IPS-18a (cell line): ENCODE measurements at regions not wholly inside any gene's neighbourhood (a gene's known extent, or its start where the extent isn't known, plus 50 kb on each side); places are given as distances from the start of the nearest gene placed in this dataset.
"Not testable (repeated sequence)": the region's sequence is repeated elsewhere in the genome, so short reads cannot be mapped to it uniquely, and the experiment has no call there.

ENCODE experiments used
- H3K27ac ChIP-seq: one replicate; pipeline ENCODE4 v1.5.1; 2013; ENCODE audit warnings: low read length
- H3K27me3 ChIP-seq: one replicate; pipeline ENCODE4 v1.6.1; 2013; ENCODE audit warnings: mild to moderate bottlenecking, low read length; ENCODE audit not compliant: control insufficient read depth, insufficient read depth
- H3K36me3 ChIP-seq: one replicate; pipeline ENCODE4 v1.6.1; 2013; ENCODE audit warnings: low read depth, low read length; ENCODE audit not compliant: control insufficient read depth
- H3K4me1 ChIP-seq: one replicate; pipeline ENCODE4 v1.6.1; 2013; ENCODE audit warnings: low read depth, low read length; ENCODE audit not compliant: control insufficient read depth
- H3K4me3 ChIP-seq: one replicate; pipeline ENCODE4 v1.5.1; 2013; ENCODE audit warnings: low read length
- H3K9ac ChIP-seq: one replicate; pipeline ENCODE4 v1.6.1; 2013; ENCODE audit warnings: mild to moderate bottlenecking, low read length, moderate library complexity
- H3K9me3 ChIP-seq: one replicate; pipeline ENCODE4 v1.6.1; 2013; ENCODE audit warnings: low read depth, low read length; ENCODE audit not compliant: control insufficient read depth

GRCh38 chr12:108421082-108421481 lies 82.0 kb upstream of the CMKLR1 start:
- not testable (repeated sequence) for H3K9me3 ChIP-seq, H3K27me3 ChIP-seq, H3K27ac ChIP-seq, H3K9ac ChIP-seq, H3K4me1 ChIP-seq, H3K36me3 ChIP-seq, H3K4me3 ChIP-seq

GRCh38 chr12:108420421-108420820 lies 81.3 kb upstream of the CMKLR1 start:
- H3K27ac ChIP-seq, H3K36me3 ChIP-seq, H3K4me1 ChIP-seq: not testable (repeated sequence)

GRCh38 chr12:108419949-108420348 lies 80.8 kb upstream of the CMKLR1 start:
- H3K27me3 ChIP-seq, result no peaks in the 10 kb centered on the region
- H3K4me1 ChIP-seq, result no peaks in the 10 kb centered on the region
- no peaks in the 10 kb centered on the region for H3K36me3 ChIP-seq
- no peak overlapping the region for H3K4me3 ChIP-seq
- no peak overlapping the region for H3K9ac ChIP-seq
- no peaks in the 10 kb centered on the region for H3K9me3 ChIP-seq
- no peak overlapping the region for H3K27ac ChIP-seq

More at GRCh38 chr12:108420421-108420820, 81.3 kb upstream of the CMKLR1 start:
- not testable (repeated sequence) for H3K27me3 ChIP-seq, H3K4me3 ChIP-seq, H3K9ac ChIP-seq, H3K9me3 ChIP-seq

- no peaks in the 10 kb centered on the region for H3K27me3 ChIP-seq
- no peaks in the 10 kb centered on the region for H3K4me1 ChIP-seq
- H3K4me3 ChIP-seq, result no peak overlapping the region
- no peaks in the 10 kb centered on the region for H3K9me3 ChIP-seq
- H3K36me3 ChIP-seq, result no peaks in the 10 kb centered on the region
- no peak overlapping the region for H3K27ac ChIP-seq
- H3K9ac ChIP-seq, result no peak overlapping the region
These were observed 79.2 kb upstream of the CMKLR1 start for GRCh38 chr12:108418164-108418890.

- Histone ChIP-seq H3K36me3 (no peaks in the 10 kb centered on the region), H3K4me3 (no peak overlapping the region)
These were observed 74.9 kb upstream of the CMKLR1 start for GRCh38 chr12:108414021-108414420.

GRCh38 chr12:108410689-108411088 lies 71.6 kb upstream of the CMKLR1 start:
- Histone ChIP-seq H3K9me3 (peaks cover 3% of the 10 kb centered on the region), H3K27ac (no peak overlapping the region), H3K27me3 (no peaks in the 10 kb centered on the region), H3K4me3 (no peak overlapping the region), H3K4me1 (peaks cover 13% of the 10 kb centered on the region), H3K9ac (no peak overlapping the region), H3K36me3 (no peaks in the 10 kb centered on the region)

More at GRCh38 chr12:108414021-108414420, 74.9 kb upstream of the CMKLR1 start:
- Histone ChIP-seq H3K9ac (no peak overlapping the region), H3K27me3 (no peaks in the 10 kb centered on the region), H3K27ac (no peak overlapping the region), H3K9me3 (no peaks in the 10 kb centered on the region), H3K4me1 (peaks cover 13% of the 10 kb centered on the region)

- H3K4me3 ChIP-seq, result no peak overlapping the region
- H3K36me3 ChIP-seq, result no peaks in the 10 kb centered on the region
- H3K9ac ChIP-seq, result no peak overlapping the region
- no peaks in the 10 kb centered on the region for H3K27me3 ChIP-seq
- peaks cover 3% of the 10 kb centered on the region for H3K9me3 ChIP-seq
- peaks cover 13% of the 10 kb centered on the region for H3K4me1 ChIP-seq
- no peak overlapping the region for H3K27ac ChIP-seq
These were observed 70.4 kb upstream of the CMKLR1 start for GRCh38 chr12:108409481-108409880.

- Histone ChIP-seq H3K9ac (no peak overlapping the region), H3K27ac (no peak overlapping the region), H3K9me3 (peaks cover 3% of the 10 kb centered on the region), H3K27me3 (no peaks in the 10 kb centered on the region), H3K4me1 (peaks cover 9% of the 10 kb centered on the region), H3K36me3 (no peaks in the 10 kb centered on the region), H3K4me3 (no peak overlapping the region)
These were observed 64.8 kb upstream of the CMKLR1 start for GRCh38 chr12:108403952-108404351.

- no peaks in the 10 kb centered on the region for H3K27me3 ChIP-seq
- no peak overlapping the region for H3K27ac ChIP-seq
- H3K4me3 ChIP-seq, result no peak overlapping the region
- H3K4me1 ChIP-seq, result peaks cover 9% of the 10 kb centered on the region
- H3K36me3 ChIP-seq, result no peaks in the 10 kb centered on the region
- H3K9me3 ChIP-seq, result peaks cover 3% of the 10 kb centered on the region
- H3K9ac ChIP-seq, result no peak overlapping the region
These were observed 62.9 kb upstream of the CMKLR1 start for GRCh38 chr12:108401964-108402363.

GRCh38 chr12:108400900-108401480 lies 61.9 kb upstream of the CMKLR1 start:
- H3K4me3 ChIP-seq, result no peak overlapping the region
- H3K9me3 ChIP-seq, result no peaks in the 10 kb centered on the region
- H3K27me3 ChIP-seq, result no peaks in the 10 kb centered on the region
- H3K4me1 ChIP-seq, result peaks cover 9% of the 10 kb centered on the region
- no peaks in the 10 kb centered on the region for H3K36me3 ChIP-seq
- H3K9ac ChIP-seq, result no peak overlapping the region
- no peak overlapping the region for H3K27ac ChIP-seq

GRCh38 chr12:108400481-108400880 lies 61.4 kb upstream of the CMKLR1 start:
- Histone ChIP-seq H3K9me3 (no peaks in the 10 kb centered on the region), H3K27me3 (no peaks in the 10 kb centered on the region), H3K4me3 (no peak overlapping the region), H3K36me3 (no peaks in the 10 kb centered on the region), H3K4me1 (peaks cover 9% of the 10 kb centered on the region), H3K27ac (no peak overlapping the region), H3K9ac (no peak overlapping the region)

GRCh38 chr12:108400056-108400455 lies 60.9 kb upstream of the CMKLR1 start:
- H3K9ac ChIP-seq, result no peak overlapping the region
- no peaks in the 10 kb centered on the region for H3K36me3 ChIP-seq
- no peak overlapping the region for H3K27ac ChIP-seq

More at GRCh38 chr12:108400056-108400455, 60.9 kb upstream of the CMKLR1 start:
- Histone ChIP-seq H3K27me3 (no peaks in the 10 kb centered on the region), H3K4me3 (no peak overlapping the region), H3K4me1 (peaks cover 9% of the 10 kb centered on the region), H3K9me3 (no peaks in the 10 kb centered on the region)
